GM13977 (cell line): ENCODE measurements at regions not wholly inside any gene's neighbourhood (a gene's known extent, or its start where the extent isn't known, plus 50 kb on each side); places are given as distances from the start of the nearest gene placed in this dataset.

Source experiments
- DNase-seq: peaks from one replicate; pipeline ENCODE4 v3.0.0; 2012; ENCODE audit warnings: low spot score
- CTCF ChIP-seq: IDR thresholded peaks from 2 replicates; pipeline ENCODE4 v1.5.1; 2012; ENCODE audit warnings: mild to moderate bottlenecking, control low read depth; ENCODE audit not compliant: insufficient read depth; ENCODE audit errors: extremely low read depth, missing control alignments
- in situ Hi-C: fragments of 300-500 bp; cut with MboI; formaldehyde crosslinking; loops from one replicate; pipeline ENCODE4 v1.12.0; 2022; ENCODE audit warnings: low sequenced_read_pairs, low pct_unique_long_range_greater_than_20kb, mixed read lengths, inconsistent platforms; ENCODE audit not compliant: unreplicated experiment

GRCh38 chr6:55019591-55019990, 154.7 kb upstream of the HCRTR2 start:
- no peak for DNase-seq
- in situ Hi-C loops, result no loop called here
- no peak for TF ChIP-seq CTCF

GRCh38 chr6:55023230-55023629, 151.1 kb upstream of the HCRTR2 start:
- no peak for TF ChIP-seq CTCF
- in situ Hi-C loops, result no loop called here
- no peak for DNase-seq

GRCh38 chr6:55033016-55033546, 141.2 kb upstream of the HCRTR2 start:
- in situ Hi-C loops, result no loop called here
- no peak for TF ChIP-seq CTCF
- no peak for DNase-seq

GRCh38 chr6:55034752-55035151, 139.6 kb upstream of the HCRTR2 start:
- no peak for DNase-seq
- in situ Hi-C loops, result no loop called here
- TF ChIP-seq CTCF, result no peak

- no peak for DNase-seq
- no peak for TF ChIP-seq CTCF
- in situ Hi-C loops, result no loop called here
Observed at GRCh38 chr6:55040102-55040848, 134.0 kb upstream of the HCRTR2 start.

GRCh38 chr6:55046869-55047422, 127.4 kb upstream of the HCRTR2 start:
- TF ChIP-seq CTCF, result no peak
- no peak for DNase-seq
- in situ Hi-C loops, result no loop called here
